ENCODE measurements at regions not wholly inside any gene's neighbourhood (a gene's known extent, or its start where the extent isn't known, plus 50 kb on each side); places are given as distances from the start of the nearest gene placed in this dataset.

DNA sequence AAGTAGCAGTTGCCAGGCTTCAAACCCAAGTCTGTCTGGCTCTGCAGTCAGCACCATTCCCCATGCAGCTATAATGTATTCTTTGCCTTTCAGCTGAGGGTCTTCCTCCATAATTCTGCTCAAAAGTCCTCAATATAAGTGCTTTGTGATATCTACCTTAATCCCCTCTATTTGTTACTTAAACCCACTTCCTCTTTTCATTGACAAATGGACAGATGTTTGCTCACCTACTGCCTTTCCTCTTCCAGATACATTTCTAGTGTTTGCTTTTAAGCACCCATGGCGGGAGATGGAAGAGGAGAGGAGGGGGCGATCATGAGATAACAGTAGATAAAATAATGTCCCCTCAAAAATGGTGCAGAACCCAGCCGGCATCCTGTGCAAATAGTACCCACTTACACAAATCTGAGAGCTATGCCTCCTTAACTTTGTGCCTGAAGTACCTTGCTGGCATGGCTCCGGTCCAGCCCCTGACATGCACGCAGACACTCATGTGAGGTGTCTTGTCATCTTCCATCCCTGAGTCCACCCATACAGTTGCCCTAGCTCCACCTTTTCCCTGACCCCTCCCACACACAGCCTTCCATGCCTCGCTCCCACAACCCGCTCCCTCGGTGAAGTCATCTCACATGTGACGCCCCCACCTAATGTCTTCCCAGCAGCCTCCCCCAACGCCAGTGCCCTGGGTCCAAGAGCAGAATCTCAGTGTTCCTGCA lies 109.6 kb downstream of the TRIM29 start:
- H3K27ac ChIP-seq = no peak overlapping the region
- DNase-seq = no peak
- H3K36me3 ChIP-seq = no peaks in the 10 kb centered on the region
- H3K9ac ChIP-seq (ENCODE audit: low read depth in 2 of 2, low read length in 2 of 2) = no peak overlapping the region
- H3K4me3 ChIP-seq = no peak overlapping the region
- intact Hi-C loops (cut with DNase I) = no loop called here
- no peaks in the 10 kb centered on the region for H3K4me1 ChIP-seq
- H3K27me3 ChIP-seq = no peaks in the 10 kb centered on the region
- TF ChIP-seq, protein P1, sequence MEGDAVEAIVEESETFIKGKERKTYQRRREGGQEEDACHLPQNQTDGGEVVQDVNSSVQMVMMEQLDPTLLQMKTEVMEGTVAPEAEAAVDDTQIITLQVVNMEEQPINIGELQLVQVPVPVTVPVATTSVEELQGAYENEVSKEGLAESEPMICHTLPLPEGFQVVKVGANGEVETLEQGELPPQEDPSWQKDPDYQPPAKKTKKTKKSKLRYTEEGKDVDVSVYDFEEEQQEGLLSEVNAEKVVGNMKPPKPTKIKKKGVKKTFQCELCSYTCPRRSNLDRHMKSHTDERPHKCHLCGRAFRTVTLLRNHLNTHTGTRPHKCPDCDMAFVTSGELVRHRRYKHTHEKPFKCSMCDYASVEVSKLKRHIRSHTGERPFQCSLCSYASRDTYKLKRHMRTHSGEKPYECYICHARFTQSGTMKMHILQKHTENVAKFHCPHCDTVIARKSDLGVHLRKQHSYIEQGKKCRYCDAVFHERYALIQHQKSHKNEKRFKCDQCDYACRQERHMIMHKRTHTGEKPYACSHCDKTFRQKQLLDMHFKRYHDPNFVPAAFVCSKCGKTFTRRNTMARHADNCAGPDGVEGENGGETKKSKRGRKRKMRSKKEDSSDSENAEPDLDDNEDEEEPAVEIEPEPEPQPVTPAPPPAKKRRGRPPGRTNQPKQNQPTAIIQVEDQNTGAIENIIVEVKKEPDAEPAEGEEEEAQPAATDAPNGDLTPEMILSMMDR (IDR thresholded peaks at IDR 0.05) = no peak
- H3K9me3 ChIP-seq = no peaks in the 10 kb centered on the region

DNA sequence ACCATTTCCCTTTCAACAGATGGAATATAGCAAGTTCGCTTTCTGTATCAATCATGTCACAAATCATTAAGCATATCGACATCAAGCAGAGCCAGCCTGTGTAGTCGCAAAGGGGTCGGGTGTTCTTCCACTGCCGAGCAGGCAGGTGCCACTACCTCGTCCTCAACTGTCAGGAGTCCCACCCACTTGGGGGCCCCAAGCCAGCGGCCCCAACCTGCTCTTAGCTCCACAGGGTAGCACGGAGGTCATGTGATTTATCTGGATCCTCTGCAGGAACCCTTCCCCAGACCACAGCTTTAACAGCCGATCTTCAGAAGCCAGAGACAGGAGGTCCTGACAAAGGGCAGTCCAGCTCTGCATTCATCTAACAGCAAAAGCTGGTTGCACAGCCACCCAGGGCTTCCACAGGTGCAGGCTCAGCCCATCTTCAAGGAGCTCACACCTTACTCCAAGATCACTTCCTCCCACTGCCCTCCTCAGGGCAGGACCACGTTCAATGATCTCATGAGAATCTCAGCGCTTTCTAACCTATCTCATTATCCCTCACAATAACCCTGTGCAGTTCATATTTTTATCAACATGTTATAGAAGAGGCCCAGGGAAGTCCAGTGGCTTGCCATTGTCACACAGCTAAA lies 110.2 kb downstream of the TRIM29 start:
- Histone ChIP-seq H3K4me3 (no peak overlapping the region), H3K36me3 (no peaks in the 10 kb centered on the region), H3K9me3 (no peaks in the 10 kb centered on the region), H3K27me3 (no peaks in the 10 kb centered on the region), H3K27ac (no peak overlapping the region), H3K9ac (ENCODE audit: low read depth in 2 of 2, low read length in 2 of 2) (no peak overlapping the region), H3K4me1 (no peaks in the 10 kb centered on the region)
- DNase-seq = peak; percentile 3
- TF ChIP-seq, protein P1 (IDR thresholded peaks at IDR 0.05) = no peak
- intact Hi-C loops (cut with DNase I) = no loop called here

DNA sequence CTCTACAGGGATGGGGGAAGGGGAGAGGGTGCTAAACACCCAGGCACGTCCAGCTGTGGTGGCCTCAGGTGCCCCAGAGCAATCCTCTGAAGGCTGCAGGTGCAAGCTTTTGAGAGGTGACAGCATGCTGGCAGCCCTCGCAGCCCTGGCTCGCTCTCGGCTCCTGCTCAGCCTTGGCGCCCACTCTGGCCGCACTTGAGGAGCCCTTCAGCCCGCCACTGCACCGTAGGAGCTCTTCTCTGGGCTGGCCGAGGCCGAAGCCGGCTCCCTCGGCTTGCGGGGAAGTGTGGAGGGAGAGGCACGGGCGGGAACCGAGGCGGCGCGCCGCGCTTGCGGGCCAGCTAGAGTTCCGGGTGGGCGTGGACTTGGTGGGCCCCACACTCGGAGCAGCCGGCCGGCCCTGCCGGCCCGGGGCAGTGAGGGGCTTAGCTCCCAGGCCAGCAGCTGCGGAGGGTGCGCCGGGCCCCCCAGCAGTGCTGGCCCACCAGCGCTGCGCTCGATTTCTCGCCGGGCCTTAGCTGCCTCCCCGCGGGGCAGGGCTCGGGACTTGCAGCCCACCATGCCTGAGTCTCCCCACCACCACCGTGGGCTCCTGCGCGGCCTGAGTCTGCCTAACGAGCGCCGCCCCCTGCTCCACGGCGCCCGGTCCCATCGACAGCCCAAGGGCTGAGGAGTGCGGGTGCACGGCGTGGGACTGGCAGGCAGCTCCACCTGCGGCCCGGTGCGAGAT lies 112.1 kb downstream of the TRIM29 start:
- Histone ChIP-seq H3K36me3 (no peaks in the 10 kb centered on the region), H3K9ac (ENCODE audit: low read depth in 2 of 2, low read length in 2 of 2) (no peak overlapping the region), H3K4me3 (no peak overlapping the region), H3K9me3 (no peaks in the 10 kb centered on the region), H3K27me3 (no peaks in the 10 kb centered on the region), H3K4me1 (no peaks in the 10 kb centered on the region), H3K27ac (no peak overlapping the region)
- DNase-seq = peak; percentile 9
- intact Hi-C loops (cut with DNase I) = no loop called here
- TF ChIP-seq, protein P1 (IDR thresholded peaks at IDR 0.05) = no peak

DNA sequence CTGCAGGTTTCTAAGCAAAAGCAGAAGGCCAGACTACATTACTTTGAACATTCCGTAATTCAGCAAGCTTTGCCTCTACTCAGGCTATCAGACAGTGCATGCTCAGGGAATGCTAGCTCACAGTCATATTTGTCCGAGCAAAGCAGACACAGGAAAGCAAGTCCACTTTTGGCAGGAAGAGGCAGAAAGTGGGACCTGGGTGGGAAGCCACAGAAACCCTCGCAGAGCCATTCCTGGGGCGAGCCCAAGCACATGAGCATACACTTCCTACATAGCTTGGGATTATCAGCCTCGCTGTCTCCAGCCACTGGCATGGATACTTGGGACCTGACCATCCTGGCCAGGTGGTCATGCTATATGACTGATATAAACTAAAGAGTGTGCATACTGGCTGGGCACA lies 113.3 kb downstream of the TRIM29 start:
- Histone ChIP-seq H3K4me1 (no peaks in the 10 kb centered on the region), H3K36me3 (no peaks in the 10 kb centered on the region), H3K27ac (no peak overlapping the region), H3K4me3 (no peak overlapping the region), H3K27me3 (no peaks in the 10 kb centered on the region), H3K9ac (ENCODE audit: low read depth in 2 of 2, low read length in 2 of 2) (no peak overlapping the region), H3K9me3 (no peaks in the 10 kb centered on the region)
- intact Hi-C loops (cut with DNase I) = no loop called here
- TF ChIP-seq, protein P1 (IDR thresholded peaks at IDR 0.05) = no peak
- DNase-seq = no peak

DNA sequence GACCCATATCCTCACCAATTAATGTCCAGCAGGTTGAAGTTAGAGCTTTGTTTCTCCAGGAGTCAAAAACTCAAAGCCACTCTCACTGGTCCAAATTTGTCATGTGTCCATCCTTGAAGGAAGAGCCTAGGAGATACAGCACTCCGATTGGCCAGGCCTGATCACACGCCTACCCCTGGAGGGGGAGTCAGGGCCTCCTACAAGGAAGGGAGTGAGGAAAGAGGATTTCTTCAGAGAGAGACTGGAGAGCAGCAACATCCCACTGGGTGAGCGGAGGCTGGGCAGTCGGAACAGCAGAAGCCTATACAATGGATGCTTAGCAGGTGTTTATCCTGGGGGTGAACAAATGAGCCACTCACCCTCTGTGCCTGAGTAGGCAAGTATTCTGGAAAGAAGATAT lies 113.9 kb downstream of the TRIM29 start:
- intact Hi-C loops (cut with DNase I) = no loop called here
- Histone ChIP-seq H3K36me3 (no peaks in the 10 kb centered on the region), H3K4me1 (no peaks in the 10 kb centered on the region), H3K9ac (ENCODE audit: low read depth in 2 of 2, low read length in 2 of 2) (no peak overlapping the region), H3K9me3 (no peaks in the 10 kb centered on the region), H3K4me3 (no peak overlapping the region), H3K27ac (no peak overlapping the region), H3K27me3 (no peaks in the 10 kb centered on the region)
- no peak for DNase-seq
- TF ChIP-seq, protein P1 (IDR thresholded peaks at IDR 0.05) = no peak
